ENCODE measurements at regions not wholly inside any gene's neighbourhood (a gene's known extent, or its start where the extent isn't known, plus 50 kb on each side); places are given as distances from the start of the nearest gene placed in this dataset.

GRCh38 chr17:71516149-71516548, 604.7 kb upstream of the SOX9 start:
- Histone ChIP-seq H3K9ac (ENCODE audit: low read depth in 1 of 2, low read length in 2 of 2) (no peak overlapping the region), H3K9me3 (ENCODE audit: control insufficient read depth in 4 of 4, low read length in 3 of 4) (no peaks in the 10 kb centered on the region), H3K4me1 (ENCODE audit: control insufficient read depth in 4 of 4, insufficient read depth in 4 of 4, low read length in 3 of 4) (no peaks in the 10 kb centered on the region), H3K36me3 (ENCODE audit: control insufficient read depth in 4 of 4, insufficient read depth in 3 of 4, low read depth in 1 of 4, low read length in 3 of 4) (no peaks in the 10 kb centered on the region), H3K27me3 (ENCODE audit: control insufficient read depth in 4 of 4, insufficient read depth in 4 of 4, low read length in 3 of 4) (peaks cover 0 to 6% (median 0%) of the 10 kb centered on the region in 4 donors), H3K27ac (ENCODE audit: low read depth in 1 of 2, low read length in 2 of 2) (no peak overlapping the region), H3K4me3 (ENCODE audit: low read depth in 1 of 3, low read length in 3 of 3) (no peak overlapping the region)
- TF ChIP-seq FOXA1 (IDR thresholded peaks at IDR 0.05) (no peak), JUND (IDR thresholded peaks at IDR 0.05) (no peak), FOXA2 (IDR thresholded peaks at IDR 0.05) (no peak), REST (IDR thresholded peaks at IDR 0.05) (no peak), RAD21 (IDR thresholded peaks at IDR 0.05) (no peak), HNF4G (IDR thresholded peaks at IDR 0.05) (no peak), GABPA (IDR thresholded peaks at IDR 0.05 in 1 of 2, conservative IDR thresholded peaks at IDR 0.05 in 1 of 2) (no peak), TAF1 (conservative IDR thresholded peaks at IDR 0.05) (no peak), CTCF (IDR thresholded peaks at IDR 0.05; ENCODE audit: low read depth, low read length, missing input control) (no peak), NR2F2 (IDR thresholded peaks at IDR 0.05) (no peak), EGR1 (IDR thresholded peaks at IDR 0.05; ENCODE audit: low read depth in 2 of 2) (no peak), HNF4A (conservative IDR thresholded peaks at IDR 0.05) (no peak), MAX (IDR thresholded peaks at IDR 0.05) (no peak)
- no peak for DNase-seq (ENCODE audit: low spot score)
- 65% methylated on average over 6 of the region's 6 CpGs for WGBS

GRCh38 chr17:71519285-71519684, 601.5 kb upstream of the SOX9 start:
- no peak for TF ChIP-seq RXRA (IDR thresholded peaks at IDR 0.05)
- TF ChIP-seq REST (IDR thresholded peaks at IDR 0.05), result no peak
- TF ChIP-seq HNF4G (IDR thresholded peaks at IDR 0.05), result no peak
- TF ChIP-seq YY1 (IDR thresholded peaks at IDR 0.05), result no peak
- no peak for TF ChIP-seq CTCF (IDR thresholded peaks at IDR 0.05; ENCODE audit: low read depth, low read length, missing input control)
- TF ChIP-seq TAF1 (conservative IDR thresholded peaks at IDR 0.05), result no peak
- TF ChIP-seq JUND (IDR thresholded peaks at IDR 0.05), result no peak
- no peak for TF ChIP-seq SP1 (IDR thresholded peaks at IDR 0.05)
- no peak for TF ChIP-seq NR2F2 (IDR thresholded peaks at IDR 0.05)
- no peak for TF ChIP-seq RAD21 (IDR thresholded peaks at IDR 0.05)
- Histone ChIP-seq H3K9ac (ENCODE audit: low read depth in 1 of 2, low read length in 2 of 2) (no peak overlapping the region), H3K9me3 (ENCODE audit: control insufficient read depth in 4 of 4, low read length in 3 of 4) (no peaks in the 10 kb centered on the region), H3K27ac (ENCODE audit: low read depth in 1 of 2, low read length in 2 of 2) (no peak overlapping the region), H3K4me3 (ENCODE audit: low read depth in 1 of 3, low read length in 3 of 3) (no peak overlapping the region), H3K36me3 (ENCODE audit: control insufficient read depth in 4 of 4, insufficient read depth in 3 of 4, low read depth in 1 of 4, low read length in 3 of 4) (no peaks in the 10 kb centered on the region), H3K27me3 (ENCODE audit: control insufficient read depth in 4 of 4, insufficient read depth in 4 of 4, low read length in 3 of 4) (peaks cover 0 to 6% (median 0%) of the 10 kb centered on the region in 4 donors), H3K4me1 (ENCODE audit: control insufficient read depth in 4 of 4, insufficient read depth in 4 of 4, low read length in 3 of 4) (no peaks in the 10 kb centered on the region)
- DNase-seq (ENCODE audit: low spot score), result no peak
- WGBS, result 84% methylated on average over 2 of the region's 2 CpGs

All from liver (tissue), 8 donors.